ENCODE measurements at regions not wholly inside any gene's neighbourhood (a gene's known extent, or its start where the extent isn't known, plus 50 kb on each side); places are given as distances from the start of the nearest gene placed in this dataset.
"Not testable (repeated sequence)": the region's sequence is repeated elsewhere in the genome, so short reads cannot be mapped to it uniquely, and the experiment has no call there.

GRCh38 chr2:83055376-83056010 lies 1403.6 kb downstream of the SUCLG1 start:
- DNase-seq: no peak

GRCh38 chr2:83054751-83055150 lies 1404.3 kb downstream of the SUCLG1 start:
- DNase-seq: no peak

DNA sequence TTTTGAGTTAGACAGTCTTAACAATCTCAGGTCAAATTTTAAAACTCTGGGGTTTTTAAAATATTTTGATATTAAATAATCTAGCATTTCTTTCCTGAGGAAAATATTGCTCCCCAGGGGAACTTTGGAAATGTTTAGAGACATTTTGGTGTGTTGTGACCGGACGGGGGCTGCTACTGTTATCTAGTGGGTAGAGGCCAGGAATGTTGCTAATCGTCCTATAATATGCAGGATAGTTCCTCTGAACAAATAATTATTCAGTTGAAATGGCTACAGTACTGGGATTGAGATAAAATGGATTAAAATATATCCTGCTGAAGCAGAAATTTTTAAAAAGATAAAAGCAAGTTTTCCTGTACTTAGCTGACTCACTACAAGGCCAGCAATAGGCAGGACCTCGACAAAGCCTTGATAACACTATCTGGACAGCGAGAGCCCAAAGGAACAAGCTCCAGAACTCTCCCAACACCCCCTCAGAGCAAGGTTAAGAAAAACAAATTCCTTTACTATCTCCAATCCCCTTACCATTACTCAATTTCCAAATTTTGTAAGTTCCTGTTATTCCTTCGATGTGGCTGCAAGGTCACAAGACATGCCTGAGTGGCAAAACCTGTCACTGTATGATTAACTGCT lies 1407.4 kb downstream of the SUCLG1 start:
- no peak for DNase-seq

DNA sequence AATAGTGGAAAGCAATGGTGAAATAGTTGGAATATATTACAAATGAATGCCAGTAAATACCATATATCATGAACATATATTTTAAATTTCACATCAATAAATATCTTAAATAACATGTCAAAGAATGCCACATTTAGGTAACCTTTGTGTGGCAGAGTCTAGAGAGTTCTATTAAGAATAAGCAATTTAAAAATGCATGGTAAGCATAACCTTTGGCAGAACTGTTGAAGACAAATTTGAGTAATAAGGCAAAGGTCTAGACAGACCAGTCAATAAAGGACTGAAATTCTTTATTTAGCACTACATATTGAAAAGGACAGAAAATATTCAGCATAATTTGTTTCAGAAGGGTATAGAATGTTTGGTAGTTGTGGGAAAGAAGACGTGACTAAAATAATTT lies 1417.0 kb downstream of the SUCLG1 start:
- DNase-seq: no peak

GRCh38 chr2:83022631-83023210 lies 1436.4 kb downstream of the SUCLG1 start:
- DNase-seq: no peak

GRCh38 chr2:83017366-83018090 lies 1441.6 kb downstream of the SUCLG1 start:
- DNase-seq: no peak

- DNase-seq: no peak
Observed at GRCh38 chr2:83016343-83017110, 1442.6 kb downstream of the SUCLG1 start.

DNA sequence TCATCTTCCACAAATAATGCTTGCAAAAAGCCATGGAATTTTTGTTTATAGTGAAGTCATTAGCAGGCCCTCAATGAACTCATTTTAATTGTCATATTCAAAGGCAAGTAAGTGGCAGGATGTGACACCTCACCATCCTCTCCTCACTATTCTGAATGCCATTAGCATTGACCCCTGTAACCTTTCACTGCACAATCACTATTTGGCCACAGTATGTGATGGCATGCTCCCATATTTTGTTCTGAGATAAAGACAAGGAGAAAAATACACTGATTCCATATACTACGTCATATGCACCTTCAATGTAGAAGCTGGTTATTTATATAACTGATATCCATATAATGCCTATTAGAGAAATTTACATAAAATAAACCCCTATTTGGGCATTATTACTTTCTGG lies 1443.2 kb downstream of the SUCLG1 start:
- no peak for DNase-seq

GRCh38 chr2:83015035-83015715 lies 1443.9 kb downstream of the SUCLG1 start:
- DNase-seq: no peak

DNA sequence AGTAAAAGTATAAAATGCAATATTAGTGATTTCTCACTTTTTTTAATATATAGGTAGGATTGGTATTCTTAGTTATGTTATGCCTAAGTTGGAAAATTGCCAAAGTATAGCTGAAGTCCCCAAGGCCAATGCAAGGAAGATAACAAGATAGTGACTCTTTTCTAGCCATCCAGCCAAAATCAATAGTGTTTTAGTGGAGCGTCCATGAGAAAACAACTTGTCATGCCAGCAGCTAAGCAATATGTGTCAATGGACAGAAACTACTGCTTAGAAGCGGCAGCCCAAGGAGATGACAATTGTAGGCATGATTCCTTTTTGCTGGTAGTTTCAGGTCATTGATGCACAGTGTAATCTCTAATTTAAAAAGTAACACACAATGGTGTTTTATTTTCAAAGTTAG lies 1444.6 kb downstream of the SUCLG1 start:
- DNase-seq: no peak

DNA sequence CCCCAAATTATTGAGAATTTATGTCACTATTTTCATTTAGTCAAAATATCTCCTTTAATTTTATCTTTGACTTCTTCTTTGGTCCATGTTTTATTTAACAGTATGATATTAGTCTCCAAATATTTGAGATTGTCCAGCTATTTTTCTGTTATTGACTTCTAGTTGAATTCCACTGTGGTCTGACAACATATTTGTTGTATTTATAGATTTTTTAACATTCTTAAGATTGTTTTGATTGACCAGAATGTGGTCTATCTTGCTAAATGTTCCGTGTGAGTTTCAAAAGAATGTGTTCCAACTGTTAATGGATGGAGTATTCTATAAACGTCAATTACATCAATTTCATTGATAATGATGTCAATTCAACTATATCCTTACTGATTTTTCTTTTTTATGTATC lies 1452.1 kb downstream of the SUCLG1 start:
- no peak for DNase-seq

DNA sequence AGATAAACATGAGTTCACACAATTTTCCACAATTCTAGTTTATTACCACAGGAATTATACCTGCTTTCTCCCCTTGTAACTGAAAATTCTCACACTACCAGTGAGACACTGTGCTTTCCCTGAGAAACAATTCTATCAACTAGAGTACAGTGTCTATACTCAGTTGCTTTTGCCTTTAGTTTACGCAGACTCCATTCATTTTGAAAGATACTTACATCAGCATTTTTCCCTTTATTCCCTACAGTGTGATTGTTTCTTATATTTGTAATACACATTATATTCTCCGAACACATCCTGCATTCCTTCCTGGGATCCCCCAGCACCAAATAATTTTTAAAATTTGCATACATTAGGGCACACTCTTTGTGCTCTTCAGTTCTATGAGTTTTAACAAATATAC lies 1455.5 kb downstream of the SUCLG1 start:
- no peak for DNase-seq

DNA sequence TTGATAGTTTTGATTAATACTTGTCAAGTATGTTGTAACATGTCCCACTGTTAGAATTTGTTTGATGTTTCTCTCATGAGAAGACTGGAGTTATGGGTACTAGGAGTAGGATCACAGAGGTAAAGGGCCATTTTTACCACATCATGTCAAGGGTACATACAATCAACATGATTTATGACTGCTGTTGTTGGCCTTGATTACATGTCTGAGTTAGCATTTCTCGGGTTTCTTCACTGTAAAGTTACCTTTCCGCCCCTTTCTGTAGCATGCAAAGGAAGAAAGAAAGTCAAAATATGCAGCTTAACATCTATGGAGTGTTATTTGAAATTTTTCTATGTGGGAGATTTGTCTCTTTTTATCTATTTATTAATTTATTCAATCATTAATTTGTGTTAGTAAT lies 1456.4 kb downstream of the SUCLG1 start:
- no peak for DNase-seq

- DNase-seq: no peak
Observed at GRCh38 chr2:82998781-82999180, 1460.3 kb downstream of the SUCLG1 start.

DNA sequence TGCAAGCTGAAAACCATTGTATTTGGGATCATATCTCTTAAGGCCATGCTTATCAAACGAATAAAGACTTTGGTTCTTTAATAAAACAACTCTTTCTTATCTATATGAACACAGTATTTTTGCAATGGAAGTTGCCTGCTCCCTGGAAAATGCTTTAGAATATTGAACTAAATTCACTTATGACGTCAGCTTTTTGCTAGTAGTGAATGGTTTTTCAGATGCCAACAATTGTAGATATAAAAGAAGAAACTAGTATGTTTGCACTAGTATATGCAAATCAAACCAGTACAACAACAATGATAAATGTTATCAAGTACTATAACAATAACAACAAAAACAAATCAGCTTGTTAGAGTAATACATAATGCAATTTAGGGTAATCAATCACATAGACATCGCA lies 1462.9 kb downstream of the SUCLG1 start:
- no peak for DNase-seq

DNA sequence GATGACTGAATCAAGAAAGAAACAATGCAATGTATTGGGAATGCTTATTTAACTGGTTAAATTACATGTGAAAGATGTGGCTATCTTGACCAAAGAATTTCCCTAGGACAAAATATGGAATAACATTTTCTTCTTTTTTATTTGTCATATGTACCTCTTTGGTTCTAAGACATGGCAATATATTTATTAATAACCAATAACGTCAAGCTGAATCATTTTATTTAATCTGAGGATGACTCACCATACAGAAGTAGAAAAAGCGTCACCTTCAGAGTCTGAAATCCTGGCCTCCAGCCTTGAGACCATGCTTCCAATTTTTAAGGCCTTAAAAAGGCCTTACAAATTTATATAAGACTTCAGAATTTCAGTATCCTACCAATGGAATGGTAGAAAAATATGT lies 1464.9 kb downstream of the SUCLG1 start:
- no peak for DNase-seq

DNA sequence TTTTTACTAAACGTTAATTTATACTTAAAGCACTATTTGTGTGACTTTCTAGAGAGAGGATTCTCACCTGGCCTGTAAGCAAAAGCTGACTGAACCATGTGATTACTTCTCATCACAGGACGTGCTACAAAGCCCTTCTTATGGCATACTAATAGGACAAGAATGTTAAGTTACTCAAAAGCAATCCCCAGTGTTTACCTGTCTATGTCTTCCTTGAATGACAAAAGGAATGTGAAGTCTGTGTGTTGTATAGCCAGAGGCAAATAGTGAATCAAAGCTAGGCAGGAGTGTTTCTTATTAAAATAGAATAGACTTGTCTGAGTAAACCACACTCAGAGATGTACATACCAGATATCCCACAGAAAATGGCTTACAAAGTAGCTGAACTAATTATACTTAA lies 1465.5 kb downstream of the SUCLG1 start:
- DNase-seq: no peak

DNA sequence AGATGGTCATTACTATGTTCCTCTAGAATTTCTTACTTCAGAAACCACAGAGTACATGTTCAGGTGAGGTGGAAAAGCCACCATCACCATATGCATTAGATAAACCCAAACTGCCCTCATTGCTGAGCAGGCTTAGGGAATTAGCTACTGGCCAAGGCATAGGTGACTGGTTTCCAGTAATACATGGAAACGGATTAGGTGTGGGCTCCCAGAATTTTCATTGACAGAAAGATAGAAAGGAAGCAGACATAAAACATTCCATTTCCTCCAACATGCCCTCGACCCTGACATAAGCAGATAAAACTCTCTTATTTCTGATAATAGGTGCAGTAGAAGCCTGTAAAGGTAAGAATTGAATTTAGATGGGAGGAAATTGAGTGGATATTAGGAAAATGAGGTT lies 1466.1 kb downstream of the SUCLG1 start:
- DNase-seq: no peak

GRCh38 chr2:82987706-82988105 lies 1471.4 kb downstream of the SUCLG1 start:
- DNase-seq: not testable (repeated sequence)

GRCh38 chr2:82986899-82987298 lies 1472.2 kb downstream of the SUCLG1 start:
- no peak for DNase-seq

DNA sequence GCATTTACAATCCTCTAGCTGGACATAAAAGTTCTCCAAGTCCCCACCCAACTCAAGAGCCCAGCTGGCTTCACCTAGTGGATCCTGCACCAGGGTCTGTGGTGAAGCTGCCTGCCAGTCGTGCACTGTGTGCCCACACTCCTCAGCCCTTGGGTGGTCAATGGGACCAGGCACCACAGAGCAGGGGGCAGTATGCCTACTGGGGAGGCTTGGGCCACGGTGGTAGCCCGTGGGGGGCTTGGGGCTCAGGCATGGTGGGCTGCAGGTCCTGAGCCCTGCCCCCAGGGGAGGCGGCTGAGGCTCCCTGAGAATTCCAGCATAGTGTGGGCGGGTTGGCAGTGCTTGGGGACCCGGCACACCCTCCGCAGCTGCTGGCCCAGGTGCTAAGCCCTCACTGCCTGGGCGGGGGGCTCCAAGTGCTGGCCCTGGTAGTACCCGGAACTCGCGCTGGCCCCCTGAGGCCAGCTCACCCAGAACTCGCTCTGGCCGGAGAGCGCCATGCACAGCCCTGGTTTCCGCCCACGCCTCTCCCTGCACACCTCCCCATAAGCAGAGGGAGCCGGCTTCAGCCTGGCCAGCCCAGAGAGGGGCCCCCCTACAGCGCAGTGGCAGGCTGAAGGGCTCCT lies 1473.4 kb downstream of the SUCLG1 start:
- no peak for DNase-seq

Data from muscle of arm (tissue), 1 donor.